Right atrium auricular region (tissue), 2 donors: ENCODE measurements at regions not wholly inside any gene's neighbourhood (a gene's known extent, or its start where the extent isn't known, plus 50 kb on each side); places are given as distances from the start of the nearest gene placed in this dataset.

Source experiments
- DNase-seq: peaks from one replicate; pipeline ENCODE4 v3.0.0-alpha.2; 2019; ENCODE audit warnings: low spot score
- H3K27ac ChIP-seq, 2 donors: fragments of 200-600 bp; sonication (generic); 1 replicate in 1 of 2; 2 replicates in 1 of 2; pipeline ENCODE4 v1.5.1; 2016 to 2019
- H3K27me3 ChIP-seq, 2 donors: fragments of 200-600 bp; sonication (generic); one replicate each; pipeline versions ENCODE4 v1.5.1 to v1.6.0; 2017 to 2019
- H3K36me3 ChIP-seq: fragments of 200-600 bp; sonication (generic); one replicate; pipeline ENCODE4 v1.5.1; 2016
- H3K4me1 ChIP-seq, 2 donors: fragments of 200-600 bp; sonication (generic); one replicate each; pipeline versions ENCODE4 v1.5.1 to v1.6.0; 2017 to 2019
- H3K4me3 ChIP-seq, 2 donors: fragments of 200-600 bp; sonication (generic); 1 replicate in 1 of 2; 2 replicates in 1 of 2; pipeline ENCODE4 v1.5.1; 2017 to 2019; ENCODE audit warnings: mild to moderate bottlenecking in 1 of 2, moderate library complexity in 1 of 2
- H3K9me3 ChIP-seq, 2 donors: fragments of 200-600 bp; sonication (generic); one replicate each; pipeline ENCODE4 v1.5.1; 2019
- CTCF ChIP-seq, 2 donors: fragments of 200-600 bp; sonication (generic); IDR thresholded peaks; one replicate each; pipeline ENCODE4 v1.5.1; 2019; ENCODE audit warnings: antibody characterized with exemption in 2 of 2

DNA sequence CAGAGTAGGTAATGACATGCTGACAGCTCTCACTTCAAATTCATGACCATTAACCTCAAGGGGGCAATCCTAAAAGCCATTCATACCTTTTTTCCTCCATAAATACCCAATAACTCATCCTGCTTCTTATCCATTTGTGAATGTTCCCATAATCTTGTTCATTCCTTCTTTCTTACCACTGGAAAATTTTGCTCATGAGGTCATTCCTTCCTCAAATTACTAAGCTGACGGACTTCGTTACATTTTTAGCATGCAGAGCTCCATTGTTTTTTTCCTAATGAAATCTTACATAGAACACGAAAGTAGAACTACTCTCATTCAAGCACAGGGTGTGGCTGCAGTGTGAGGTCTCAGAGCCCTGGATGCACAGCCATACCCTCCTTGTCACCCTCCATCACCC, 276.5 kb upstream of the DPYD start:
- no peak for DNase-seq
- no peak for TF ChIP-seq CTCF (IDR thresholded peaks at IDR 0.05)
- Histone ChIP-seq H3K4me3 (no peak overlapping the region), H3K36me3 (no peaks in the 10 kb centered on the region), H3K27ac (no peak overlapping the region), H3K27me3 (no peaks in the 10 kb centered on the region), H3K4me1 (no peaks in the 10 kb centered on the region), H3K9me3 (no peaks in the 10 kb centered on the region)

GRCh38 chr1:98196012-98196411, 275.2 kb upstream of the DPYD start:
- Histone ChIP-seq H3K4me1 (no peaks in the 10 kb centered on the region), H3K9me3 (no peaks in the 10 kb centered on the region), H3K4me3 (no peak overlapping the region), H3K36me3 (no peaks in the 10 kb centered on the region), H3K27ac (no peak overlapping the region), H3K27me3 (no peaks in the 10 kb centered on the region)
- TF ChIP-seq CTCF (IDR thresholded peaks at IDR 0.05), result no peak
- DNase-seq, result no peak

- H3K36me3 ChIP-seq, result no peaks in the 10 kb centered on the region
- H3K9me3 ChIP-seq, result no peaks in the 10 kb centered on the region
- no peaks in the 10 kb centered on the region for H3K4me1 ChIP-seq
- H3K27me3 ChIP-seq, result no peaks in the 10 kb centered on the region
- no peak for TF ChIP-seq CTCF (IDR thresholded peaks at IDR 0.05)
- no peak overlapping the region for H3K4me3 ChIP-seq
- H3K27ac ChIP-seq, result no peak overlapping the region
- DNase-seq, result no peak
Observed at GRCh38 chr1:98188774-98189173, 267.9 kb upstream of the DPYD start.

GRCh38 chr1:98184856-98185255, 264.0 kb upstream of the DPYD start:
- no peak overlapping the region for H3K4me3 ChIP-seq
- no peaks in the 10 kb centered on the region for H3K9me3 ChIP-seq
- H3K27me3 ChIP-seq, result no peaks in the 10 kb centered on the region
- DNase-seq, result no peak
- no peak overlapping the region for H3K27ac ChIP-seq
- H3K4me1 ChIP-seq, result no peaks in the 10 kb centered on the region
- TF ChIP-seq CTCF (IDR thresholded peaks at IDR 0.05), result no peak
- no peaks in the 10 kb centered on the region for H3K36me3 ChIP-seq

GRCh38 chr1:98181036-98181764, 260.4 kb upstream of the DPYD start:
- no peak overlapping the region for H3K4me3 ChIP-seq
- DNase-seq, result no peak
- H3K27ac ChIP-seq, result no peak overlapping the region
- no peaks in the 10 kb centered on the region for H3K27me3 ChIP-seq
- no peaks in the 10 kb centered on the region for H3K9me3 ChIP-seq
- no peaks in the 10 kb centered on the region for H3K4me1 ChIP-seq
- no peak for TF ChIP-seq CTCF (IDR thresholded peaks at IDR 0.05)
- H3K36me3 ChIP-seq, result no peaks in the 10 kb centered on the region
